ENCODE measurements at regions not wholly inside any gene's neighbourhood (a gene's known extent, or its start where the extent isn't known, plus 50 kb on each side); places are given as distances from the start of the nearest gene placed in this dataset.

DNA sequence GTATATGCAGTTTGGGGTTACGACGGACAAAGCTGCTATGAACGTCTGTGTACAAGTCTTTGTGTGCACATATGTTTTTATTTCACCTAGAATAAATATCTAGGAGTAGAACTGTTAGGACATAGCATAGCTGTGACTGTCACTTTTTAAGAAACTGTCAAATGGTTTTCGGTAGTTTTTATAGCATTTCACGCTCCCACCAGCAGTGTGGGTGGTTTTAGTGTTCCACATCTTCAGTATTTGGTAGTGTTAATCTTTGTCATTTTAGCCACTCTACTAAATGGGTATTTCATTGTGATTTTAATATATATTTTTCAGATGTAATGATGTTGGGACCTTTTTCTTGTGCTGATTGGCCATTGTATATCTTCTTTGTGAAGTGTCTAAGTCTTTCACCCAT lies 109.1 kb upstream of the BCAT1 start:
- no peak for DNase-seq (ENCODE audit: low read depth in 2 of 2)

GRCh38 chr12:25056486-25057130 lies 107.7 kb upstream of the BCAT1 start:
- DNase-seq (ENCODE audit: low read depth in 2 of 2): no peak

DNA sequence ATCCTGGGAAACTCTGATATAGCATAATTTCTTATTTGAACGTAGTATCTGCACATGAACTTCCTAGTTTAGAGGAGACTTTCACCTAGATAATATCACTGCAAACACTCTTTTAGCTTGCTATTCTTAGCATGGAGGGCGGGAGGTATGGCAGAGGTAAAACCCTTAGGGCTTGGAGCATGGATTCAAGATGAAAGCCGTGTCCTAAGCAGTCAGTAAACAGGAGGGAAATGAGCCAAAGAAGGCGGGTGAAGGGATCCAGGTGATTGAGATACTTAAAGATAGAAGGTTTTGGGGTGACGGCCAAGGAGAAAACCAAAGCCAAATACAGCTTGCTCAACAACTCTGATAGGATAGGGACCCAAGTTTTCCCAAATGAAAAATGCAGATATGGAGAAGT lies 107.1 kb upstream of the BCAT1 start:
- DNase-seq (ENCODE audit: low read depth in 2 of 2): no peak

- DNase-seq (ENCODE audit: low read depth in 2 of 2): peak; percentile 46 to 53
Measured at GRCh38 chr12:25054783-25055144, 105.9 kb upstream of the BCAT1 start.

DNA sequence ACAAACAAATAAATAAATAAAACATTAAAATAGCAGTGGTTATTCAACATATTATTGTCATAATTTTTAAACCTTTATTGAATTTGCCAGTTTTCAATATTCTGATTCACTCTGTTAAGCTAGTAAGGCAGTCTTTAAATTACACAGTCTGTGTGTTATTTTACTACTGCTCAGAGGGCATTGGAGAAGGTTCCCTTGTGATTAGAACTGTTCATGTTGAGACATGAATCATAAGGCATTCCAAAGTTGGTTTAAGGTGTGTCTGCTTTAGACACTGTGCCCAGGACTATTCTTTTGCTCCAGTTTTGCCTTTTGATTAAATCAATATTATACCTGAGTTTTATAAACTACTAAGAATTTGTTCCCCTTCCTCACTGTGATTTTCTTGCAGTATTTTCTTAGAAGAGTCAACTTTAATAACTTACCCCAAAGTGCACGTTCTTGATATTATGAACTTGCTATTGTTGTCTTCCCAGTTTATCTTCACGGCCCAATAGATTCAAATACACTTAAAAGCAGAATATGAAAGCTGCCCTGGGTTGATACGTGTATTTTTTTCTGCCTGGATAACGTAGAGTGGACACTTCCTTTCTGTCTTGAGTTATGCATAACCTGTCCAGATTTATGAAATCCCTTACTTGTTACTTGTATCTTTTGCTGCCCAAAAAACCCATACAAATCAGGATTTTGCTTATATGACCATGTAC lies 105.3 kb upstream of the BCAT1 start:
- no peak for DNase-seq (ENCODE audit: low read depth in 2 of 2)

DNA sequence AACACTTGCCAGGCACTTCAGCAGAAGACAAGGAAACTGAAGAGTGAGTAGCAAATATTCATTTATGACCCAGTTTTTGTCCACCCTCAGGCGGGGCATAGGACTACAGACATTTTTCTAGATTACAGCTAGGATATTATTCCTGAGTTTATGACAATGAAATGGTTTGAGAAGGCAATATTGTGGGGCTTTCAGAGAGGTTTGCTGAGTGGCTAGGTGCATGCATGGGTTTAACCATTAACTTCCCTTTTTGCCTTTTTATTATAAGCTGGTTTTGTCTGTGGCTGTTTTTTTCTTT lies 104.0 kb upstream of the BCAT1 start:
- no peak for DNase-seq (ENCODE audit: low read depth in 2 of 2)

DNA sequence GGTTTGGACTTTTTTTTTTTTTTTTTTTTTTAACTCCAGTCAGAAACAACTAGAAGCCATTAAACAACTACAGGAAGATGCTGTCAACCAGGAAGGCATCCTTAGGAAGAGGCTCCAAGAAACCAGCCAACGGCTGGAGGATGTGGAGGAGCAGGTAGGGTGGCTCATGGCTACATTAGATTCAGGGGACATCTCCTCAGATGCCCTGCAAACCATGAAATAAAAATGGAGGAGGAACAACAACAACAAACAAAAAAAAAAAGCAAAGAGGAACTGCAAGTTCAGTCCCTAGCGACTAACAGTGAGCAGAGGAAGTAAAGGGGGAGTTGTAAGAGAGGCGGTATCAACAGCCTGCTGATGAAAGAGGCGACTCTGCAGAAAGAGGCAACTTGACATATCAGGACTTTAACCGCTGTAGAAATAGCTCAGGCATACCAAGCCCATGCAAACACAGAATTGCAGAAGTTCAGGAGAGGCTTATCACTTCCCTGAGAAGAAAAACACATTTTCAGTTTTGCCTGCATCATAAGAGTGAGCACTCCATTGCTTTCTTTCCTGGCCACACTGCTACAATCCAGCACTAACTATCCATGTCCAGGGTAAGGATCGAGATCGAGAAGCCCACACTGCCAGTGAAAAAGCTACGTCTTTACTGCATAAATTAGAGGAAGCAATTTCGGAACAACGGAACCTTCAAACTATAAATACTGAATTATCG lies 103.5 kb upstream of the BCAT1 start:
- peak in 1 of 2 donors; percentile 15 for DNase-seq (ENCODE audit: low read depth in 2 of 2)

DNA sequence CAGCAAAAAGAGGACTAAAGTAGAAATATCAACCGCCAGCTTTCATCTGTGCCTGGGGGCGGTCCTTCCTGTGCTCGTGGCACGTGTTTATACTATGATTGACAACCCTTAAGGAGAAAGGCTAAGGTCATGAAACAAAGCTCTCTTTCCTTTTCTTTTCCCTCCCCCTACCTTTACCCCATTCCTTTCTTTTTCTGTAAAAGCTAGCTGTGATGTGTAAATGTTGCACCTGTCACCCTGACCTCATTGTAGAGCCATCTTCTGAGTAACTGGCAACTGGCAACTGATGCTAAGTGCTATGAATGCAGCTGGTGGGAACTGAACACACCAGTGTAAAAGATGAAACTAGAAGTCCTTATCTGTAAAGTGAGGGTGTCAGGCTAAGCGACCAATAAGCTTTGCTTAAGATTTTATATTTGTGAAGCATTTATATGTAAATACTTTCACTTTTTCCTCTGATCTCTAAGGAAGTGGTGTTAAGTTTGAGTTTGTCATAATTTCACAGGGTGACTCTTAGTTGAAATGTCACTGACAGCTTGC lies 102.8 kb upstream of the BCAT1 start:
- peak; percentile 22 to 28 for DNase-seq (ENCODE audit: low read depth in 2 of 2)

GRCh38 chr12:25051171-25051570 lies 102.3 kb upstream of the BCAT1 start:
- no peak for DNase-seq (ENCODE audit: low read depth in 2 of 2)

GRCh38 chr12:25045869-25046268 lies 97.0 kb upstream of the BCAT1 start:
- no peak for DNase-seq (ENCODE audit: low read depth in 2 of 2)

DNA sequence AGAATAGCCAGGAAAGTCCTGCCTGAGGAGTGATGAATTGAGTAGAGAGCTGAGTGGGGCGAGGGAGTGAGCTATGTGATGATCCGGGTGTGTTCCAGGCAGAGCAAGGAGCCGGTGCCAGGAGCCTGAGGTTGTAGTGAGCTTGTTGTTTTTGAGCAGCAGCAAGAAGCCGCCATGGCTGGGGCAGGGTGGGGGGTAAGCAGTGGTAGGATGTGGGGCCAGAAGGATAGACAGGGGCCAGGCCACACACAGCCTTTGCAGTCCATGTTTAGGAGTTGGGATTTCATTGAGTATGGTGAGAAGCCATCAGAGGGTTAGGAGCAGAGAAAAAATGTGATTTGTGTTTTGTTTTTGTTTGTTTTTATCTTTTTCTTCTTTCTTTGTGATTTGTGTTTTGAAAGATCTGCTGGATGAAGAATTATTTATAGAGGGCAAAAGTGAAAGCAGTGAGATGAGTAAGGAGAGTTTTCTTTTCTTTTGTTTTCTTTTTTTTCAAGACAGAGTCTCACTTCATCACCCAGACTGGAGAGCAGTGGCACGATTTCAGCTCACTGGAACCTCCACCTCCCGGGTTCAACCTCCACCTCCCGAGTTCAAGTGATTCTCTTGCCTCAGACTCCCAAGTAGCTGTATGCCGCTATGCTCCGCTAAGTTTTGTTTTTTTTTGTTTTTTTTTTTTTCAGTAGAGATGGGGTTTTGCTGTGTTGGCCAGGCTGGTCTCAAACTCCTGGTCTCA lies 92.3 kb upstream of the BCAT1 start:
- no peak for DNase-seq (ENCODE audit: low read depth in 2 of 2)

GRCh38 chr12:25040593-25040992 lies 91.7 kb upstream of the BCAT1 start:
- DNase-seq (ENCODE audit: low read depth in 2 of 2): no peak

- DNase-seq (ENCODE audit: low read depth in 2 of 2): no peak
Measured at GRCh38 chr12:25034676-25035075, 85.8 kb upstream of the BCAT1 start.

DNA sequence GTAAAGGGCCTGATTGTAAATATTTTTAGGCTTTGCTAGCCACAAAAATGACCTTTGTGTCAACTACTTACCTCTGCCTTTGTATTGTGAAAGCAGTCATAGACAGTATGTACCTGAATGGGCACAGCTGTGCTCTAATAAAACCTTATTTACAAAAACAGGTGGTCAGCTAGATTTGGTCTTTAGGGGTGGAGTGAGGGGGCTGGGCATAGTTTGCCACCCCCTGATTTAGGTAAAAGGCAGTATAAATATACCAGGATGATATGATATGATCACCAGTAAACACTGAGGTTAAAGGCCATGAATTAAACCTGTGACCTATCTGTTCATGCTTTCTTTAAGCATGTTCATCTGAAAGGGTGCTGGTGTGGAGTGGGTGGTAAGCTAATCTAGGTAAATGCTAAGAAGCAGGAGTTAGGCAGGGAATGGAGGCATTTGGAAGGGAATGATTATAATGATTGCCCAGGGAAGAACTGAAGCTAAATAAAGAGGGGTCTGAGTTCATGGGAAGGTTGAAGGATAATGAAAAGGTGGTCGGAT lies 77.1 kb upstream of the BCAT1 start:
- DNase-seq (ENCODE audit: low read depth in 2 of 2): no peak

DNA sequence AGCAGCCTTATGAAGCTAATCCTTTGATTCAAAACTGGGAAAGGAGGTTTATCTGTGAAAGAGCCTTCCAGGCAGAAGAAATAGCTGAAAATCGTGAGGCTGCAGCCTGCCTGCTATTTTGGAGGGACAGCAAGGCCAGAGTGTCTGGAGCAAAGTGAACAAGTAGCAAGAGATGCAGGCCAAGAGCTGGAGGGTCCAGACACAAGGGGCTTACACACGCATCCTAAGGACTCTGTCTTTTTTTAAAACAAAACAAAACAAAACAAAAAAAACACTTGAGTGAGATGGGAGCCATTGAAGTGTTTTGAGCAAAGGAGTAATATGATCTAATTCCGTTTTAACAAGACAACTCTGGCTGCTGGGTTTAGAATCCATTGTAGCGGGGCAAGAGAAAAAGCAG lies 76.4 kb upstream of the BCAT1 start:
- no peak for DNase-seq (ENCODE audit: low read depth in 2 of 2)

DNA sequence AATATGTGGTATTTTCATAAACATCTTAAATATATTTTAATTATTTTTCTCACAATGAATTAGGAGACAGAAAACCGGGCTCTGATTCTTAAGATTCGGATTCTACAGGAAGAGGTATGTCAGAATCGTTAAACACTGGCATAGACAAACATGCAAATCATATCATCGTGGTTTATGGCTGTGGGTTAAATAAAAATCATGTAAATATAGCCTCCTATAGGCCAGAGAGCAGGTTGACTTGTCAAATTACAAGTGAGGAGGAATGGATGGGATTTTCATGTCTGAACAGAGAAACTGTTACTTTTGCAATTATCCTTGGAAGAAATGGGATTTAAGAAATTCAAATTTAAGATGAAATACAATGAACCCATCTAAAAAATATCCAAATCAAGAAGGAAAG lies 74.9 kb upstream of the BCAT1 start:
- no peak for DNase-seq (ENCODE audit: low read depth in 2 of 2)

- no peak for DNase-seq (ENCODE audit: low read depth in 2 of 2)
Measured at GRCh38 chr12:25020621-25021243, 71.8 kb upstream of the BCAT1 start.

DNA sequence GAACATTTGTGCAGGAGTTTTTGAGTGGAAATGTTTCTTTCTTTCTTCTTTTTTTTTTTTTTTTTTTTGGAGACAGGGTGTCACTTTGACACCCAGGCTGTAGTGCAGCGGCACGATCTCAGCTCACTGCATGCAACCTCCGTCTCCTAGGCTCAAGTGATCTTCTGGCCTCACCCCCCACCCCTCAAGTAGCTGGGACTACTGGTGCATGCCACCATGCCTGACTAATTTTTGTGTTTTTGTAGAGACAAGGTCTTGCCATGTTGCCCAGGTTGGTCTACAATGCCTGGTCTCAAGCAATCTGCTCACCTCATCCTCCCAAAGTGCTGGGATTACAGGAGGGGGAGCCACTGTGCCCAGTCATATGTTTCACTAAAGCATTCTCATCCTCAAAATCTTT lies 69.2 kb upstream of the BCAT1 start:
- no peak for DNase-seq (ENCODE audit: low read depth in 2 of 2)

- no peak for DNase-seq (ENCODE audit: low read depth in 2 of 2)
Measured at GRCh38 chr12:25017336-25017735, 68.4 kb upstream of the BCAT1 start.

DNA sequence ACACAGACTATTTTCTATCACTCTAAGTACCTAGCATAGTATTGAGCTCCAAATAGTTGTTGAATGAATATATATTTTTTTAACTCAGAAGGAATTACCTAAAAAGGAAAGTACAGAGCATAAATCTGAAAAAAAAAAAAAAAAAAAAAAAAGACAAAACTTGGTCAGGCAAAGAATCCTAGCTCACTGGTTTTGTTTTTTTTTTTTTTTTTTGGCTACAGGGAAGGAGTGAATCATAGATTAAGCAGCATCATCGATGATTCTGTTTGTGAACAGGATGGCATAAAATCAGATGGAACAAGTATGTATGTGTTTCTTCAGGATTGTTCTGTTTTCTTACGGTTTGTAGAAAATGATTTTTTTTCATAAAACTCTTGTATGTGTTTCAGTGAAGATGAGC lies 66.1 kb upstream of the BCAT1 start:
- DNase-seq (ENCODE audit: low read depth in 2 of 2): no peak

DNA sequence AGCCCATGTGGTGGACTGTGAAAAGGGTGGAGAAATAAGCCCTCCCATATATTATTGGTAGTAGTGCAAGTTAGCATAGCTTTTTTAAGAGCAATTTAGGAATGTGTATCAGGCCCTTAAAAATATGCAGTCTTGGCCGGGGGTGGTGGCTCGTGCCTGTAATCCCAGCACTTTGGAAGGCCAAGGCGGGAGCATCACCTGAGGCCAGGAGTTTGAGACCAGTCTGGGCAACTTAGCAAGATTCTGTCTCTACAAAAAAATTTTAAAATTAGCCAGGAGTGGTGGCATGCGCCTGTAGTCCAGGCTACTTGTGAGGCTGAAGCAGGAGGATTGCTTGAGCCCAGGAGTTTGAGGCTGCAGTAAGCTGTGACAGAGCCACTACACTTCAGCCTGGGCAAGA lies 64.2 kb upstream of the BCAT1 start:
- no peak for DNase-seq (ENCODE audit: low read depth in 2 of 2)
